CD4-positive, CD25-positive, alpha-beta regulatory T cell (primary cell): ENCODE measurements at regions not wholly inside any gene's neighbourhood (a gene's known extent, or its start where the extent isn't known, plus 50 kb on each side); places are given as distances from the start of the nearest gene placed in this dataset.

Source experiments
- ATAC-seq, 2 donors: fragments of 150-1000 bp; cut with Tn5 transposase; one replicate each; pipeline ENCODE4 v1.10.0; 2021; ENCODE audit warnings: low read depth in 2 of 2, moderate number of reproducible peaks in 2 of 2, moderate library complexity in 1 of 2
- DNase-seq, 3 donors: peaks; one replicate each; pipeline versions ENCODE4 v3.0.0 to v3.0.0-alpha.2; 2012 to 2022; ENCODE audit warnings: mixed read lengths in 1 of 3
- H3K27ac ChIP-seq: one replicate; pipeline ENCODE4 v1.7.0; 2013; ENCODE audit warnings: mild to moderate bottlenecking, low read length; ENCODE audit not compliant: insufficient read depth, poor library complexity, severe bottlenecking
- H3K27me3 ChIP-seq: one replicate; pipeline ENCODE4 v1.7.0; 2013; ENCODE audit warnings: low read length; ENCODE audit not compliant: control insufficient read depth, insufficient read depth
- H3K36me3 ChIP-seq: one replicate; pipeline ENCODE4 v1.7.0; 2013; ENCODE audit warnings: mild to moderate bottlenecking, low read length, moderate library complexity; ENCODE audit not compliant: control insufficient read depth, insufficient read depth
- H3K4me1 ChIP-seq: 2 replicates; pipeline ENCODE4 v1.7.0; 2013; ENCODE audit warnings: mild to moderate bottlenecking, low read length; ENCODE audit not compliant: insufficient read depth, control insufficient read depth, poor library complexity, severe bottlenecking
- H3K4me3 ChIP-seq: one replicate; pipeline ENCODE4 v1.7.0; 2013; ENCODE audit warnings: low read depth, mild to moderate bottlenecking, low read length, moderate library complexity
- H3K9me3 ChIP-seq, 2 experiments: 1 replicate in 1 of 2; 2 replicates in 1 of 2; pipeline ENCODE4 v1.7.0; 2013; ENCODE audit warnings: low read length in 2 of 2, mild to moderate bottlenecking in 1 of 2, moderate library complexity in 1 of 2; ENCODE audit not compliant: control insufficient read depth in 2 of 2
- H3K27ac Mint-ChIP-seq, 3 donors: one replicate each; pipeline ENCODE4 v1.8.0; 2020 to 2022; ENCODE audit warnings: mild to moderate bottlenecking in 3 of 3, mixed read lengths in 3 of 3, moderate library complexity in 2 of 3
- H3K27me3 Mint-ChIP-seq: one replicate; pipeline ENCODE4 v1.8.0; 2022; ENCODE audit warnings: mild to moderate bottlenecking, mixed read lengths
- H3K36me3 Mint-ChIP-seq: one replicate; pipeline ENCODE4 v1.8.0; 2020; ENCODE audit warnings: mixed read lengths
- H3K4me1 Mint-ChIP-seq, 4 donors: one replicate each; pipeline ENCODE4 v1.8.0; 2020 to 2022; ENCODE audit warnings: mixed read lengths in 4 of 4, mild to moderate bottlenecking in 1 of 4
- H3K4me3 Mint-ChIP-seq, 4 donors: one replicate each; pipeline ENCODE4 v1.8.0; 2020 to 2022; ENCODE audit warnings: mild to moderate bottlenecking in 4 of 4, mixed read lengths in 4 of 4, moderate library complexity in 3 of 4
- H3K9me3 Mint-ChIP-seq, 7 donors: one replicate each; pipeline ENCODE4 v1.8.0; 2020 to 2022; ENCODE audit warnings: mixed read lengths in 7 of 7, mild to moderate bottlenecking in 3 of 7, moderate library complexity in 2 of 7

GRCh38 chr3:95271395-95271794 lies 1208.5 kb downstream of the NSUN3 start:
- Mint-ChIP-seq H3K27me3 (no peaks in the 10 kb centered on the region), H3K9me3 (peaks cover 0 to 8% (median 4%) of the 10 kb centered on the region in 7 donors), H3K27ac (no peak overlapping the region), H3K4me3 (no peak overlapping the region), H3K4me1 (no peaks in the 10 kb centered on the region), H3K36me3 (no peaks in the 10 kb centered on the region)
- no peak for ATAC-seq
- Histone ChIP-seq H3K4me3 (no peak overlapping the region), H3K9me3 (no peaks in the 10 kb centered on the region), H3K27me3 (no peaks in the 10 kb centered on the region), H3K4me1 (no peaks in the 10 kb centered on the region), H3K36me3 (no peaks in the 10 kb centered on the region), H3K27ac (no peak overlapping the region)
- DNase-seq = no peak

GRCh38 chr3:95272166-95272565 lies 1209.3 kb downstream of the NSUN3 start:
- DNase-seq = no peak
- H3K27me3 Mint-ChIP-seq = no peaks in the 10 kb centered on the region
- no peak overlapping the region for H3K4me3 ChIP-seq
- no peaks in the 10 kb centered on the region for H3K36me3 Mint-ChIP-seq
- H3K9me3 Mint-ChIP-seq = peaks cover 0 to 8% (median 4%) of the 10 kb centered on the region in 7 donors
- ATAC-seq = no peak
- no peak overlapping the region for H3K4me3 Mint-ChIP-seq
- no peaks in the 10 kb centered on the region for H3K27me3 ChIP-seq
- no peaks in the 10 kb centered on the region for H3K4me1 Mint-ChIP-seq
- no peaks in the 10 kb centered on the region for H3K9me3 ChIP-seq
- no peak overlapping the region for H3K27ac Mint-ChIP-seq
- H3K4me1 ChIP-seq = no peaks in the 10 kb centered on the region
- no peak overlapping the region for H3K27ac ChIP-seq
- H3K36me3 ChIP-seq = no peaks in the 10 kb centered on the region

GRCh38 chr3:95272781-95273180 lies 1209.9 kb downstream of the NSUN3 start:
- Histone ChIP-seq H3K4me1 (no peaks in the 10 kb centered on the region), H3K27me3 (no peaks in the 10 kb centered on the region), H3K36me3 (no peaks in the 10 kb centered on the region), H3K9me3 (no peaks in the 10 kb centered on the region), H3K4me3 (no peak overlapping the region), H3K27ac (no peak overlapping the region)
- Mint-ChIP-seq H3K27ac (no peak overlapping the region), H3K36me3 (no peaks in the 10 kb centered on the region), H3K9me3 (peaks cover 0 to 8% (median 5%) of the 10 kb centered on the region in 7 donors), H3K4me1 (no peaks in the 10 kb centered on the region), H3K4me3 (no peak overlapping the region), H3K27me3 (no peaks in the 10 kb centered on the region)
- ATAC-seq (no peak), DNase-seq (no peak)

- Mint-ChIP-seq H3K4me3 (no peak overlapping the region), H3K4me1 (no peaks in the 10 kb centered on the region), H3K27ac (no peak overlapping the region), H3K36me3 (no peaks in the 10 kb centered on the region), H3K9me3 (peaks cover 0 to 8% (median 2%) of the 10 kb centered on the region in 7 donors), H3K27me3 (no peaks in the 10 kb centered on the region)
- H3K4me3 ChIP-seq = no peak overlapping the region
- no peaks in the 10 kb centered on the region for H3K36me3 ChIP-seq
- DNase-seq (no peak), ATAC-seq (no peak)
- H3K4me1 ChIP-seq = no peaks in the 10 kb centered on the region
- H3K27ac ChIP-seq = no peak overlapping the region
- no peaks in the 10 kb centered on the region for H3K9me3 ChIP-seq
- H3K27me3 ChIP-seq = no peaks in the 10 kb centered on the region
Measured at GRCh38 chr3:95277613-95278012, 1214.8 kb downstream of the NSUN3 start.

GRCh38 chr3:95280711-95281352 lies 1218.0 kb downstream of the NSUN3 start:
- H3K27me3 ChIP-seq = no peaks in the 10 kb centered on the region
- H3K9me3 Mint-ChIP-seq = peaks cover 0 to 8% (median 1%) of the 10 kb centered on the region in 7 donors
- H3K4me1 Mint-ChIP-seq = no peaks in the 10 kb centered on the region
- no peak for ATAC-seq
- H3K4me3 Mint-ChIP-seq = no peak overlapping the region
- H3K9me3 ChIP-seq = no peaks in the 10 kb centered on the region
- no peaks in the 10 kb centered on the region for H3K36me3 Mint-ChIP-seq
- no peaks in the 10 kb centered on the region for H3K4me1 ChIP-seq
- no peaks in the 10 kb centered on the region for H3K36me3 ChIP-seq
- no peak overlapping the region for H3K4me3 ChIP-seq
- no peak overlapping the region for H3K27ac Mint-ChIP-seq
- no peak overlapping the region for H3K27ac ChIP-seq
- no peak for DNase-seq
- no peaks in the 10 kb centered on the region for H3K27me3 Mint-ChIP-seq

- no peak overlapping the region for H3K27ac Mint-ChIP-seq
- DNase-seq (no peak), ATAC-seq (no peak)
- Histone ChIP-seq H3K4me3 (no peak overlapping the region), H3K27me3 (no peaks in the 10 kb centered on the region), H3K36me3 (no peaks in the 10 kb centered on the region), H3K9me3 (no peaks in the 10 kb centered on the region), H3K27ac (no peak overlapping the region), H3K4me1 (no peaks in the 10 kb centered on the region)
- H3K9me3 Mint-ChIP-seq = peaks cover 0 to 11% (median 9%) of the 10 kb centered on the region in 7 donors
- no peak overlapping the region for H3K4me3 Mint-ChIP-seq
- H3K4me1 Mint-ChIP-seq = no peaks in the 10 kb centered on the region
- no peaks in the 10 kb centered on the region for H3K27me3 Mint-ChIP-seq
- H3K36me3 Mint-ChIP-seq = no peaks in the 10 kb centered on the region
Measured at GRCh38 chr3:95289295-95289694, 1226.4 kb downstream of the NSUN3 start.

- peaks cover 0 to 3% of the 10 kb centered on the region in 2 experiments for H3K9me3 ChIP-seq
- DNase-seq (no peak), ATAC-seq (no peak)
- Mint-ChIP-seq H3K27me3 (no peaks in the 10 kb centered on the region), H3K4me3 (no peak overlapping the region), H3K4me1 (no peaks in the 10 kb centered on the region), H3K27ac (no peak overlapping the region), H3K9me3 (peaks cover 3 to 10% (median 5%) of the 10 kb centered on the region in 7 donors), H3K36me3 (no peaks in the 10 kb centered on the region)
- no peaks in the 10 kb centered on the region for H3K36me3 ChIP-seq
- no peak overlapping the region for H3K27ac ChIP-seq
- no peaks in the 10 kb centered on the region for H3K27me3 ChIP-seq
- no peak overlapping the region for H3K4me3 ChIP-seq
- H3K4me1 ChIP-seq = no peaks in the 10 kb centered on the region
Measured at GRCh38 chr3:95297581-95297980, 1234.7 kb downstream of the NSUN3 start.

- H3K36me3 Mint-ChIP-seq = no peaks in the 10 kb centered on the region
- Histone ChIP-seq H3K27me3 (no peaks in the 10 kb centered on the region), H3K4me1 (no peaks in the 10 kb centered on the region), H3K36me3 (no peaks in the 10 kb centered on the region), H3K9me3 (peaks cover 0 to 3% of the 10 kb centered on the region in 2 experiments), H3K27ac (no peak overlapping the region), H3K4me3 (no peak overlapping the region)
- no peaks in the 10 kb centered on the region for H3K4me1 Mint-ChIP-seq
- no peak overlapping the region for H3K4me3 Mint-ChIP-seq
- DNase-seq = no peak
- ATAC-seq = no peak
- no peak overlapping the region for H3K27ac Mint-ChIP-seq
- H3K27me3 Mint-ChIP-seq = no peaks in the 10 kb centered on the region
- H3K9me3 Mint-ChIP-seq = peaks cover 0 to 15% (median 4%) of the 10 kb centered on the region in 7 donors
Measured at GRCh38 chr3:95302044-95302443, 1239.2 kb downstream of the NSUN3 start.
